HG03460 (cell line): ENCODE measurements at regions not wholly inside any gene's neighbourhood (a gene's known extent, or its start where the extent isn't known, plus 50 kb on each side); places are given as distances from the start of the nearest gene placed in this dataset.
A peak's percentile ranks its signal among the peaks of the same experiment; 100 is the strongest.
"Not testable (repeated sequence)": the region's sequence is repeated elsewhere in the genome, so short reads cannot be mapped to it uniquely, and the experiment has no call there.

Source experiments
- ATAC-seq: cut with Tn5 transposase; IDR thresholded peaks from one replicate; pipeline ENCODE4 v1.9.1; 2021; ENCODE audit not compliant: unreplicated experiment

- no peak for ATAC-seq
These were observed 225.3 kb downstream of the DLEU7 start for GRCh38 chr13:50618206-50618605.

GRCh38 chr13:50626101-50626547, 217.4 kb downstream of the DLEU7 start:
- no peak for ATAC-seq

GRCh38 chr13:50627111-50627510, 216.4 kb downstream of the DLEU7 start:
- ATAC-seq, result no peak

GRCh38 chr13:50628512-50628911, 215.0 kb downstream of the DLEU7 start:
- not testable (repeated sequence) for ATAC-seq

- ATAC-seq, result no peak
These were observed 214.0 kb downstream of the DLEU7 start for GRCh38 chr13:50629497-50629896.

GRCh38 chr13:50629966-50630365, 213.5 kb downstream of the DLEU7 start:
- no peak for ATAC-seq

- ATAC-seq, result no peak
These were observed 212.5 kb downstream of the DLEU7 start for GRCh38 chr13:50631041-50631440.

GRCh38 chr13:50634339-50634738, 209.2 kb downstream of the DLEU7 start:
- no peak for ATAC-seq

GRCh38 chr13:50635504-50635903, 208.0 kb downstream of the DLEU7 start:
- ATAC-seq, result peak; percentile 51

- peak; percentile 62 for ATAC-seq
These were observed 207.3 kb downstream of the DLEU7 start for GRCh38 chr13:50636007-50636704.

GRCh38 chr13:50643060-50643459, 200.4 kb downstream of the DLEU7 start:
- no peak for ATAC-seq

GRCh38 chr13:50644081-50644871, 199.2 kb downstream of the DLEU7 start:
- ATAC-seq, result no peak

GRCh38 chr13:50645092-50645491, 198.4 kb downstream of the DLEU7 start:
- ATAC-seq, result no peak

- ATAC-seq, result no peak
These were observed 197.4 kb downstream of the DLEU7 start for GRCh38 chr13:50646070-50646469.

GRCh38 chr13:50649211-50649610, 194.3 kb downstream of the DLEU7 start:
- ATAC-seq, result no peak

GRCh38 chr13:50650592-50651504, 192.6 kb downstream of the DLEU7 start:
- ATAC-seq, result no peak

- no peak for ATAC-seq
These were observed 191.6 kb downstream of the DLEU7 start for GRCh38 chr13:50651922-50652321.

- ATAC-seq, result no peak
These were observed 189.2 kb downstream of the DLEU7 start for GRCh38 chr13:50654331-50654730.

- ATAC-seq, result not testable (repeated sequence)
These were observed 181.6 kb downstream of the DLEU7 start for GRCh38 chr13:50661881-50662280.

GRCh38 chr13:50664951-50665350, 178.5 kb downstream of the DLEU7 start:
- ATAC-seq, result no peak

- no peak for ATAC-seq
These were observed 175.4 kb downstream of the DLEU7 start for GRCh38 chr13:50668049-50668448.
